ENCODE measurements at regions not wholly inside any gene's neighbourhood (a gene's known extent, or its start where the extent isn't known, plus 50 kb on each side); places are given as distances from the start of the nearest gene placed in this dataset.
A peak's percentile ranks its signal among the peaks of the same experiment; 100 is the strongest.

DNA sequence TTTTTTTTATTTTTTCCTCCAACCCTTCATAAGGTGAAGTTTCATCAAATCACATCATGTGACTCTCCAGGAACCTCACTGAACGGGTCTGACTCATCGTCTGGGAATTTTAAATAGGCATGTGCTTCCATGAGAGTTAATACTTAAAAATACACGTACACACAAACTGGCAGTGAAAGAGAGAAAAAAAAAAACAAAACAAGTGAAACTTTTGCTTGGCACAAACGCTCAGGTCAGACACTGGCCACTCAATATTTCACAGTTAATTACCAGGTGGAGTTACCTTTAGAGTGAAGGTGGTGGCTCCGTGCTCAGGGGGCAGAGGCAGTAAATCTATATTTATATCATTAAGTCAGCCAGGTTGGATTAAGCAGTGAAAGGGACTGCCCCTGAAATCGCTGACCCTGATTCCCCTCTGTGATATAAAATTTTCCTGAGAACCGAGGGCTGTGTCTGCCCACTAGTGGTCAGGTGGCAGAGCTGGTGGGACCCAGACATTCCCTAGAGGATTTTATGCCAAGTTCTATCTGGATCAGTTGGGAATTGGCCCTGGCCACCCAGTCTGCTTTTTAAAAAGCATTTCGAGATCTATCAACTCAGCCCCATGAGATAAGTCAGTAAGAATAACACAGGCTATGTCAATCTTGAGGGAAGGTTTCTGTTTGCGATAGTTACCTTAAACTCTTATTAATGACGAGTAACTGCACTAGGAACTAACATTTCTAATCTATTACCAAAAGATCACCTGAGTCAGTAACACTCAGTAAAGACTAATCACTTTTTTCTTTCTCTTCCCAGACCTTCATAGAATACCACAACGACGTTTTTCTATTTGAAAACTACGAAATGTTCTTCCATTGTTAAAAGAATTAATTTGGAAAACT, 259.1 kb downstream of the HDGFL1 start:
- Histone ChIP-seq H3K27ac (no peak overlapping the region), H3K27me3 (ENCODE audit: insufficient read depth, low read depth, severe bottlenecking) (no peaks in the 10 kb centered on the region), H3K4me3 (ENCODE audit: low read depth, low read length) (no peak overlapping the region), H3K9me3 (ENCODE audit: severe bottlenecking) (no peaks in the 10 kb centered on the region), H3K36me3 (no peaks in the 10 kb centered on the region)
- TF ChIP-seq, protein P1, sequence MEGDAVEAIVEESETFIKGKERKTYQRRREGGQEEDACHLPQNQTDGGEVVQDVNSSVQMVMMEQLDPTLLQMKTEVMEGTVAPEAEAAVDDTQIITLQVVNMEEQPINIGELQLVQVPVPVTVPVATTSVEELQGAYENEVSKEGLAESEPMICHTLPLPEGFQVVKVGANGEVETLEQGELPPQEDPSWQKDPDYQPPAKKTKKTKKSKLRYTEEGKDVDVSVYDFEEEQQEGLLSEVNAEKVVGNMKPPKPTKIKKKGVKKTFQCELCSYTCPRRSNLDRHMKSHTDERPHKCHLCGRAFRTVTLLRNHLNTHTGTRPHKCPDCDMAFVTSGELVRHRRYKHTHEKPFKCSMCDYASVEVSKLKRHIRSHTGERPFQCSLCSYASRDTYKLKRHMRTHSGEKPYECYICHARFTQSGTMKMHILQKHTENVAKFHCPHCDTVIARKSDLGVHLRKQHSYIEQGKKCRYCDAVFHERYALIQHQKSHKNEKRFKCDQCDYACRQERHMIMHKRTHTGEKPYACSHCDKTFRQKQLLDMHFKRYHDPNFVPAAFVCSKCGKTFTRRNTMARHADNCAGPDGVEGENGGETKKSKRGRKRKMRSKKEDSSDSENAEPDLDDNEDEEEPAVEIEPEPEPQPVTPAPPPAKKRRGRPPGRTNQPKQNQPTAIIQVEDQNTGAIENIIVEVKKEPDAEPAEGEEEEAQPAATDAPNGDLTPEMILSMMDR (IDR thresholded peaks at IDR 0.05; ENCODE audit: low read depth, low read length), result peak; percentile 91
- peak; percentile 80 for DNase-seq

GRCh38 chr6:22829070-22829469, 259.7 kb downstream of the HDGFL1 start:
- DNase-seq, result no peak
- H3K4me3 ChIP-seq (ENCODE audit: low read depth, low read length), result no peak overlapping the region
- H3K27me3 ChIP-seq (ENCODE audit: insufficient read depth, low read depth, severe bottlenecking), result no peaks in the 10 kb centered on the region
- no peak overlapping the region for H3K27ac ChIP-seq
- TF ChIP-seq, protein P1 (IDR thresholded peaks at IDR 0.05; ENCODE audit: low read depth, low read length), result no peak
- H3K36me3 ChIP-seq, result no peaks in the 10 kb centered on the region
- no peaks in the 10 kb centered on the region for H3K9me3 ChIP-seq (ENCODE audit: severe bottlenecking)

GRCh38 chr6:22830463-22830862, 261.1 kb downstream of the HDGFL1 start:
- Histone ChIP-seq H3K9me3 (ENCODE audit: severe bottlenecking) (no peaks in the 10 kb centered on the region), H3K36me3 (no peaks in the 10 kb centered on the region), H3K27ac (no peak overlapping the region), H3K27me3 (ENCODE audit: insufficient read depth, low read depth, severe bottlenecking) (no peaks in the 10 kb centered on the region), H3K4me3 (ENCODE audit: low read depth, low read length) (no peak overlapping the region)
- TF ChIP-seq, protein P1 (IDR thresholded peaks at IDR 0.05; ENCODE audit: low read depth, low read length), result no peak
- no peak for DNase-seq

GRCh38 chr6:22833191-22833590, 263.8 kb downstream of the HDGFL1 start:
- H3K36me3 ChIP-seq, result no peaks in the 10 kb centered on the region
- no peak overlapping the region for H3K27ac ChIP-seq
- DNase-seq, result no peak
- no peaks in the 10 kb centered on the region for H3K27me3 ChIP-seq (ENCODE audit: insufficient read depth, low read depth, severe bottlenecking)
- peaks cover 4% of the 10 kb centered on the region for H3K9me3 ChIP-seq (ENCODE audit: severe bottlenecking)
- TF ChIP-seq, protein P1 (IDR thresholded peaks at IDR 0.05; ENCODE audit: low read depth, low read length), result no peak
- H3K4me3 ChIP-seq (ENCODE audit: low read depth, low read length), result no peak overlapping the region

- no peaks in the 10 kb centered on the region for H3K27me3 ChIP-seq (ENCODE audit: insufficient read depth, low read depth, severe bottlenecking)
- peaks cover 10% of the 10 kb centered on the region for H3K9me3 ChIP-seq (ENCODE audit: severe bottlenecking)
- DNase-seq, result no peak
- no peak overlapping the region for H3K4me3 ChIP-seq (ENCODE audit: low read depth, low read length)
- H3K27ac ChIP-seq, result no peak overlapping the region
- TF ChIP-seq, protein P1 (IDR thresholded peaks at IDR 0.05; ENCODE audit: low read depth, low read length), result no peak
- H3K36me3 ChIP-seq, result no peaks in the 10 kb centered on the region
Observed at GRCh38 chr6:22838345-22838744, 269.0 kb downstream of the HDGFL1 start.
